Esophagus squamous epithelium (tissue), 5 donors: ENCODE measurements at regions not wholly inside any gene's neighbourhood (a gene's known extent, or its start where the extent isn't known, plus 50 kb on each side); places are given as distances from the start of the nearest gene placed in this dataset.

Source experiments
- DNase-seq: peaks from one replicate; lab custom pipeline; 2025; lab: John Stamatoyannopoulos, UW
- H3K27ac ChIP-seq, 4 donors: fragments of 200-600 bp; sonication (generic); one replicate each; pipeline ENCODE4 v1.5.1; 2016 to 2019; ENCODE audit warnings: mild to moderate bottlenecking in 1 of 4
- H3K27me3 ChIP-seq, 4 donors: fragments of 200-600 bp; sonication (generic); 1 replicate in 3 of 4; 2 replicates in 1 of 4; pipeline versions ENCODE4 v1.5.1 to v1.6.0; 2017 to 2021; ENCODE audit warnings: antibody characterized with exemption in 1 of 4
- H3K36me3 ChIP-seq, 3 donors: fragments of 200-600 bp; sonication (generic); one replicate each; pipeline ENCODE4 v1.5.1; 2016 to 2019
- H3K4me1 ChIP-seq, 3 donors: fragments of 200-600 bp; sonication (generic); one replicate each; pipeline ENCODE4 v1.5.1; 2017 to 2019
- H3K4me3 ChIP-seq, 4 donors: fragments of 200-600 bp; sonication (generic); 1 replicate in 3 of 4; 2 replicates in 1 of 4; pipeline ENCODE4 v1.5.1; 2016 to 2019; ENCODE audit warnings: mild to moderate bottlenecking in 2 of 4, moderate library complexity in 1 of 4
- H3K9me3 ChIP-seq, 3 donors: fragments of 200-600 bp; sonication (generic); one replicate each; pipeline ENCODE4 v1.5.1; 2016 to 2019
- POLR2A ChIP-seq, 4 donors: fragments of 450-650 bp; IDR thresholded peaks; one replicate each; pipeline ENCODE4 v1.6.1; 2017; ENCODE audit warnings: antibody characterized with exemption in 4 of 4, mild to moderate bottlenecking in 4 of 4, moderate library complexity in 3 of 4
- WGBS, 2 donors: methylation state at CpG; one replicate each; pipeline ENCODE4 v1.1.5; 2018; 5-methylcytosine and 5-hydroxymethylcytosine counted together
- intact Hi-C: fragments of 100-400 bp; cut with DNase I; formaldehyde crosslinking; loops from one replicate; pipeline ENCODE4 v1.15.0; 2022
- TF ChIP-seq, protein P1 (sequence below), 6 experiments: fragments of 450-650 bp in 4 of 6; fragments of 200-600 bp in 2 of 6; sonication (generic) in 2 of 6; IDR thresholded peaks; one replicate each; pipeline ENCODE4 v1.5.1; 2016 to 2019; ENCODE audit warnings: antibody characterized with exemption in 6 of 6, mild to moderate bottlenecking in 4 of 6, moderate library complexity in 4 of 6
- donor health status: DM: yes; HTN: yes; CAD: no.

DNA sequence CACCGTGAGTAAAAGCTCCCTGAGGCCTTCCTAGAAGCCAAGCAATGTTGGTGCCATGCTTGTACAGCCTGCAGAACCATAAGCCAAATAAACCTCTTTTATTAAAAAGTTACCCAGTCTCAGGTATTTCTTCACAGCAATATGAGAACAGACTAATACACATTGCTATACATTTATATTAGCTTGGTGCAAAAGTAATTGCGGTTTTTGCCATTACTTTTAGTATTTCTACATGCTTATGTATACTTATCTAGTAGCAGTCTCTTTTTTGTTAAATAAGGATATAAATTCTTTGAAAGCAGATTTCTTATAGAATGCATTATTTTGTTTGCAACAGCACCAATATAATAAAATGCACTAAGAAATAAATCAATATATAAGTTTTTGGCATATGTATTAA is 619.6 kb downstream of the FSCB start:
- Histone ChIP-seq H3K36me3 (no peaks in the 10 kb centered on the region), H3K4me1 (no peaks in the 10 kb centered on the region), H3K4me3 (no peak overlapping the region), H3K27ac (no peak overlapping the region), H3K27me3 (no peaks in the 10 kb centered on the region), H3K9me3 (no peaks in the 10 kb centered on the region)
- TF ChIP-seq, protein P1, sequence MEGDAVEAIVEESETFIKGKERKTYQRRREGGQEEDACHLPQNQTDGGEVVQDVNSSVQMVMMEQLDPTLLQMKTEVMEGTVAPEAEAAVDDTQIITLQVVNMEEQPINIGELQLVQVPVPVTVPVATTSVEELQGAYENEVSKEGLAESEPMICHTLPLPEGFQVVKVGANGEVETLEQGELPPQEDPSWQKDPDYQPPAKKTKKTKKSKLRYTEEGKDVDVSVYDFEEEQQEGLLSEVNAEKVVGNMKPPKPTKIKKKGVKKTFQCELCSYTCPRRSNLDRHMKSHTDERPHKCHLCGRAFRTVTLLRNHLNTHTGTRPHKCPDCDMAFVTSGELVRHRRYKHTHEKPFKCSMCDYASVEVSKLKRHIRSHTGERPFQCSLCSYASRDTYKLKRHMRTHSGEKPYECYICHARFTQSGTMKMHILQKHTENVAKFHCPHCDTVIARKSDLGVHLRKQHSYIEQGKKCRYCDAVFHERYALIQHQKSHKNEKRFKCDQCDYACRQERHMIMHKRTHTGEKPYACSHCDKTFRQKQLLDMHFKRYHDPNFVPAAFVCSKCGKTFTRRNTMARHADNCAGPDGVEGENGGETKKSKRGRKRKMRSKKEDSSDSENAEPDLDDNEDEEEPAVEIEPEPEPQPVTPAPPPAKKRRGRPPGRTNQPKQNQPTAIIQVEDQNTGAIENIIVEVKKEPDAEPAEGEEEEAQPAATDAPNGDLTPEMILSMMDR (IDR thresholded peaks at IDR 0.05), result no peak
- no peak for TF ChIP-seq POLR2A (IDR thresholded peaks at IDR 0.05)
- WGBS, 2 donors, result 78 to 85% methylated on average over 2 of the region's 2 CpGs
- intact Hi-C loops, result no loop called here
- DNase-seq, result no peak

DNA sequence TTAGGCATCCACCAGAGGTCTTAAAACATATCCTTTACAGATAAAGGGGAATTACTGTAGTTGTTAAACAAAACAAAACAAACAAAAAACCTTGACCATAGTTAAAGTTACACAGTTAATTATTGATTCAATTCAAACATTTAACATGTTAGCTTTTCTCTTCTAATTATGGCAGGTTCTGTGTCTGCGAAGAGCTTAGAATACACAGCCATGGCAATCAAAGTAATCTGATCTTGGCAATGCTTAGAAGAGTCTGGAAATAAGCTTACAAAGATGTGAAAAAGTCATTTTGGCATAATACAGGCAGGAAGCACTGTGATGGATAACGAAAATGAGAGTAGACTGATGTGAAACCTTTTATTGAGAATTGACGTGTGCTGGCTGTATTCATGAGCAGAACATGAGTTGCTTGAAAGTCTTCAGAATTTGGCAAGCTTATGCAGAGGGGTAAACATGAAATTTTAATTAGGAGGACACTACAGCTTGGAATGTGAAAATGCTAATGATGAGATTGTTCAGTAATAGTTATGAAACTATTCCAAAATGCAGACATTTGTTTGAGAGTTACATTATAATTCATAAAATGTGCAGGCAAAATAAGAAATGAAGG is 629.6 kb downstream of the FSCB start:
- Histone ChIP-seq H3K4me3 (no peak overlapping the region), H3K27me3 (no peaks in the 10 kb centered on the region), H3K9me3 (no peaks in the 10 kb centered on the region), H3K4me1 (no peaks in the 10 kb centered on the region), H3K36me3 (no peaks in the 10 kb centered on the region), H3K27ac (no peak overlapping the region)
- DNase-seq, result no peak
- TF ChIP-seq, protein P1 (IDR thresholded peaks at IDR 0.05), result no peak
- no peak for TF ChIP-seq POLR2A (IDR thresholded peaks at IDR 0.05)
- intact Hi-C loops, result no loop called here
- WGBS, 2 donors, result 27 to 36% methylated on average over 3 of the region's 3 CpGs

DNA sequence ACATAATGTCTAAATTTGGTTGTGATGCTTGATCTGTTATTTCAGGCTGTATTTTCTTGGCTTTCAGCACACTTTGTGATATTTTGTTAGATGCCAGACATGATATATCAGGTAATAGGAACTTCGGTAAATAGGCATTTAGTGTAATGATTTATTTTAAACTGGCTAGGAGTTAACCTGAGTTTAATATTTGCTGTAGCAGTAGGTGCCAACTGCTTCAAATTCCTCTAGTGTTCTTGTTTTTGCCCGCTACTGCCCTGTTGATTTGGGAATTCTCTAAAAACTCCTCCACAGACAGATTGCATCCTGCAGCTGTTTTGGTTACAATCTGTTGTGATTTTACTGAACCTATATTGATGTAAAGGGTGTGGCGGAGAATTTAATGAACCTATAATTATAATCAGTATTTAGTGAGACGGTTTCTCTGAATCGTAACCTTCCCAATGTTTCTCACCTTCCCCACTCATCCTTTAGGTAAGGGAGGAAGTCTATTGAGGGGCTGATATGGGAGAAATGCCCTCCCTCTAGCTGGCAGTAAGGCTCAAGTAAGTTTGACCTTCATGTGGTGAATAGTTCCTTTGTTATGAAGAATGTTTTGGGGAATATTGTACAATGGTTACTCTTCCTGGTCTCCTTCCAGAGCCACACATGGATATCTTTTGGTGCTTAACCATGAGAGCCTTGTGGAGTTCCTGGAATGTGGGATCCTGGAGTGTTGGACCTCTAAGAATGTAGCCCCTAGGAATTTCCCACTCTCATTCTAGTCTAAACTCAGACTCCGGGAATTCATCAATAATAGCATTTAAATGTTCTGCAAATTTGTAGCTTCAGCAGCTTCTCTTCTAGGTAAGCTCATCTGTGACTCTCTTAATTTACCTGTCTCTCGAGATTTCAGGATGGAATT is 634.1 kb downstream of the FSCB start:
- 57 to 66% methylated on average over 7 of the region's 7 CpGs for WGBS, 2 donors
- Histone ChIP-seq H3K36me3 (no peaks in the 10 kb centered on the region), H3K4me1 (no peaks in the 10 kb centered on the region), H3K9me3 (no peaks in the 10 kb centered on the region), H3K27me3 (no peaks in the 10 kb centered on the region), H3K4me3 (no peak overlapping the region), H3K27ac (no peak overlapping the region)
- TF ChIP-seq POLR2A (IDR thresholded peaks at IDR 0.05), result no peak
- TF ChIP-seq, protein P1 (IDR thresholded peaks at IDR 0.05), result no peak
- DNase-seq, result no peak
- intact Hi-C loops, result no loop called here

DNA sequence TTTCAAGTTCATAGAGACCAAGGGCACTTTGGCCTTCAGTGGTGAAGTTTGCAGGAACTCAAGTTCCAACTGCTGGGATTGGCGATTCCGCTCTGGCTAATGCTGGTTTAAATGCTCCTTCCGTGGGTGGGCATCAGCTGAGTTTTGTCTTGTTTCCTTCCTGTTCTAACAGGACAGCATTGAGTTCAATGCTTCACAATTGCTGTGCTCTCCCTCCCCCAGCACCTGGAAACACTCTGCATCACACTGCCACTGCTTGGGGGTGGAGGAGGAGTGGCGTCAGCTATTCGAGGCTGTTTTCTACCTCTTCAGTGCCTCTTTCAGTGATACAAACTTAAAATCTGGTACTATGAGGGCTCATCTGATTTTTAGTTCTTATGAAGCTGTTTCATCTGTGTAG is 634.9 kb downstream of the FSCB start:
- intact Hi-C loops, result no loop called here
- Histone ChIP-seq H3K27ac (no peak overlapping the region), H3K27me3 (no peaks in the 10 kb centered on the region), H3K36me3 (no peaks in the 10 kb centered on the region), H3K4me1 (no peaks in the 10 kb centered on the region), H3K9me3 (no peaks in the 10 kb centered on the region), H3K4me3 (no peak overlapping the region)
- DNase-seq, result no peak
- WGBS, 2 donors, result 61 to 75% methylated on average over 5 of the region's 5 CpGs
- TF ChIP-seq, protein P1 (IDR thresholded peaks at IDR 0.05), result no peak
- TF ChIP-seq POLR2A (IDR thresholded peaks at IDR 0.05), result no peak

DNA sequence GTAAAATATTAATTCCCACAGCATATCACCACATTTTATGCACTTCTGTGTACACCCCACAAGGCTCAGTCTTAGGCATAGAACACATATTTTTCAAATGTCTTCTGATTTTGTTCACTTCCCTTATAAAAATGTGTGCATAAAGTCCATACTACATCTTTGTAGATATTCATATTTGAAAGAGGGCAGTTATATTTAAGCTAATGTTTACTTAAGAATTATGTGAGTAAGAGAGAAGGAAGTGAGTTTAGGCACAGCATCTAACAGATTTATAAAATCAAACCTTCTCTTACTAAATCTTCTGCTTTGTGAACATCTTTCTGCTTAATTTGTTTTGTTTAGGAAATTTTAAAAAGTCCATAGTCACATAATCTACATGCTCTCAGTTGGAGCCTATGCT is 648.1 kb downstream of the FSCB start:
- TF ChIP-seq, protein P1 (IDR thresholded peaks at IDR 0.05), result no peak
- no peak for TF ChIP-seq POLR2A (IDR thresholded peaks at IDR 0.05)
- H3K27ac ChIP-seq, result no peak overlapping the region
- no peak for DNase-seq
- H3K27me3 ChIP-seq, result no peaks in the 10 kb centered on the region
- no peak overlapping the region for H3K4me3 ChIP-seq
- H3K36me3 ChIP-seq, result no peaks in the 10 kb centered on the region
- intact Hi-C loops, result no loop called here
- H3K9me3 ChIP-seq, result no peaks in the 10 kb centered on the region
- H3K4me1 ChIP-seq, result no peaks in the 10 kb centered on the region
